OCI-LY7 (cell line): ENCODE measurements at regions not wholly inside any gene's neighbourhood (a gene's known extent, or its start where the extent isn't known, plus 50 kb on each side); places are given as distances from the start of the nearest gene placed in this dataset.

Source experiments
- EZH2phosphoT487 ChIP-seq: fragments of 200-600 bp; sonication (generic); IDR thresholded peaks from 2 replicates; pipeline ENCODE4 v1.6.1; 2018; ENCODE audit warnings: low read depth, borderline replicate concordance, mild to moderate bottlenecking, mixed run types, antibody characterized with exemption, low read length, moderate library complexity, mixed read lengths
- TF ChIP-seq, protein P1 (sequence below): fragments of 200-600 bp; sonication (generic); conservative IDR thresholded peaks from 2 replicates; pipeline ENCODE4 v1.5.1; 2014; ENCODE audit warnings: mild to moderate bottlenecking, antibody characterized with exemption, low read length, moderate library complexity, mixed read lengths

GRCh38 chr14:26319139-26319864 lies 278.5 kb downstream of the NOVA1 start:
- TF ChIP-seq, protein P1, sequence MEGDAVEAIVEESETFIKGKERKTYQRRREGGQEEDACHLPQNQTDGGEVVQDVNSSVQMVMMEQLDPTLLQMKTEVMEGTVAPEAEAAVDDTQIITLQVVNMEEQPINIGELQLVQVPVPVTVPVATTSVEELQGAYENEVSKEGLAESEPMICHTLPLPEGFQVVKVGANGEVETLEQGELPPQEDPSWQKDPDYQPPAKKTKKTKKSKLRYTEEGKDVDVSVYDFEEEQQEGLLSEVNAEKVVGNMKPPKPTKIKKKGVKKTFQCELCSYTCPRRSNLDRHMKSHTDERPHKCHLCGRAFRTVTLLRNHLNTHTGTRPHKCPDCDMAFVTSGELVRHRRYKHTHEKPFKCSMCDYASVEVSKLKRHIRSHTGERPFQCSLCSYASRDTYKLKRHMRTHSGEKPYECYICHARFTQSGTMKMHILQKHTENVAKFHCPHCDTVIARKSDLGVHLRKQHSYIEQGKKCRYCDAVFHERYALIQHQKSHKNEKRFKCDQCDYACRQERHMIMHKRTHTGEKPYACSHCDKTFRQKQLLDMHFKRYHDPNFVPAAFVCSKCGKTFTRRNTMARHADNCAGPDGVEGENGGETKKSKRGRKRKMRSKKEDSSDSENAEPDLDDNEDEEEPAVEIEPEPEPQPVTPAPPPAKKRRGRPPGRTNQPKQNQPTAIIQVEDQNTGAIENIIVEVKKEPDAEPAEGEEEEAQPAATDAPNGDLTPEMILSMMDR = no peak
- TF ChIP-seq EZH2phosphoT487 = no peak
